ENCODE measurements at regions not wholly inside any gene's neighbourhood (a gene's known extent, or its start where the extent isn't known, plus 50 kb on each side); places are given as distances from the start of the nearest gene placed in this dataset.
"Not testable (repeated sequence)": the region's sequence is repeated elsewhere in the genome, so short reads cannot be mapped to it uniquely, and the experiment has no call there.

GRCh38 chr7:57839152-57839551 lies 389.2 kb downstream of the ZNF716 start:
- POLR2A ChIA-PET; H3K4me3 ChIP-seq; H3K27ac ChIP-seq (ENCODE audit: extremely low read depth, low read depth, low read length); BruUV-seq (replicated peaks); DNase-seq (ENCODE audit: extremely low read depth in 1 of 4, low spot score in 3 of 4); H3K27me3 ChIP-seq (ENCODE audit: control insufficient read depth in 2 of 2, insufficient read depth in 2 of 2, low read length in 2 of 2); H3K9me3 ChIP-seq (replicated peaks; ENCODE audit: control insufficient read depth, insufficient read depth, low read depth, low read length); CTCF ChIA-PET (ENCODE audit: low intra/inter-chr PET ratio); H4K20me1 ChIP-seq (replicated peaks; ENCODE audit: control insufficient read depth, insufficient read depth, low read length); H2AFZ ChIP-seq (ENCODE audit: low read depth, low read length); H3K9me1 ChIP-seq (ENCODE audit: control insufficient read depth, insufficient read depth, low read length); in situ Hi-C loops (cut with MboI); H3K36me3 ChIP-seq (ENCODE audit: control insufficient read depth, insufficient read depth, low read length); FAIRE-seq; H3K9ac ChIP-seq (ENCODE audit: insufficient read depth in 1 of 2, low read depth in 2 of 2, low read length in 2 of 2); H3K4me2 ChIP-seq (ENCODE audit: insufficient read depth, low read length); ATAC-seq; intact Hi-C loops (cut with micrococcal nuclease); H3K79me2 ChIP-seq (ENCODE audit: control insufficient read depth, insufficient read depth, low read length); H3K4me1 ChIP-seq (replicated peaks in 1 of 2; ENCODE audit: control insufficient read depth in 2 of 2, insufficient read depth in 2 of 2, low read length in 2 of 2): not testable (repeated sequence)
- WGBS (ENCODE audit: insufficient coverage, low coverage, missing lambda C conversion rate), result no CpG with 5 or more reads among the region's 4 CpGs

- ATAC-seq (no peak), DNase-seq (ENCODE audit: extremely low read depth in 1 of 4, low spot score in 3 of 4) (peak in 1 of 4 experiments; percentile 1), FAIRE-seq (no peak)
- H3K4me2 ChIP-seq (ENCODE audit: insufficient read depth, low read length), result no peak overlapping the region
- no peaks in the 10 kb centered on the region for H3K9me1 ChIP-seq (ENCODE audit: control insufficient read depth, insufficient read depth, low read length)
- in situ Hi-C loops (cut with MboI), result no loop called here
- no peaks in the 10 kb centered on the region for H4K20me1 ChIP-seq (replicated peaks; ENCODE audit: control insufficient read depth, insufficient read depth, low read length)
- H3K4me1 ChIP-seq (replicated peaks in 1 of 2; ENCODE audit: control insufficient read depth in 2 of 2, insufficient read depth in 2 of 2, low read length in 2 of 2), result no peaks in the 10 kb centered on the region
- no peak overlapping the region for H3K27ac ChIP-seq (ENCODE audit: extremely low read depth, low read depth, low read length)
- ChIA-PET POLR2A (no interaction called here), CTCF (ENCODE audit: low intra/inter-chr PET ratio) (no interaction called here)
- no peaks in the 10 kb centered on the region for H3K36me3 ChIP-seq (ENCODE audit: control insufficient read depth, insufficient read depth, low read length)
- H3K27me3 ChIP-seq (ENCODE audit: control insufficient read depth in 2 of 2, insufficient read depth in 2 of 2, low read length in 2 of 2), result no peaks in the 10 kb centered on the region
- BruUV-seq (replicated peaks), result no TSS peak
- no peak overlapping the region for H3K4me3 ChIP-seq
- no peak overlapping the region for H3K9ac ChIP-seq (ENCODE audit: insufficient read depth in 1 of 2, low read depth in 2 of 2, low read length in 2 of 2)
- intact Hi-C loops (cut with micrococcal nuclease), result no loop called here
- no peak overlapping the region for H2AFZ ChIP-seq (ENCODE audit: low read depth, low read length)
- H3K79me2 ChIP-seq (ENCODE audit: control insufficient read depth, insufficient read depth, low read length), result no peaks in the 10 kb centered on the region
- H3K9me3 ChIP-seq (replicated peaks; ENCODE audit: control insufficient read depth, insufficient read depth, low read depth, low read length), result no peaks in the 10 kb centered on the region
- 61% methylated on average over 36 of the region's 84 CpGs for WGBS (ENCODE audit: insufficient coverage, low coverage, missing lambda C conversion rate)
- no peak for TF ChIP-seq SRSF3 (IDR thresholded peaks at IDR 0.05; ENCODE audit: insufficient read depth, low read length)
- TF ChIP-seq OTX1 (CRISPR knock-in tag; IDR thresholded peaks at IDR 0.05), result no peak
- TF ChIP-seq HNRNPK (IDR thresholded peaks at IDR 0.05; ENCODE audit: low read depth, low read length, poor library complexity, severe bottlenecking), result no peak
- TF ChIP-seq ZNF644 (tag; IDR thresholded peaks at IDR 0.05; ENCODE audit: low read depth), result no peak
- TF ChIP-seq SRF (CRISPR knock-in tag; IDR thresholded peaks at IDR 0.05), result no peak
- no peak for TF ChIP-seq ZNF318 (IDR thresholded peaks at IDR 0.05; ENCODE audit: borderline replicate concordance in 1 of 2, low read depth in 1 of 2)
These were observed 418.1 kb downstream of the ZNF716 start for GRCh38 chr7:57867884-57868701.
